HS-5 (cell line): ENCODE measurements at regions not wholly inside any gene's neighbourhood (a gene's known extent, or its start where the extent isn't known, plus 50 kb on each side); places are given as distances from the start of the nearest gene placed in this dataset.

ENCODE experiments used
- DNase-seq: peaks from one replicate; pipeline ENCODE4 v3.0.0-alpha.2; 2012; ENCODE audit warnings: low read depth

- no peak for DNase-seq
Observed at GRCh38 chr1:9419369-9420041, 119.8 kb upstream of the SLC25A33 start.

GRCh38 chr1:9420835-9421532, 118.3 kb upstream of the SLC25A33 start:
- DNase-seq: no peak

- DNase-seq: no peak
Observed at GRCh38 chr1:9421533-9421873, 117.8 kb upstream of the SLC25A33 start.

GRCh38 chr1:9422321-9422720, 116.9 kb upstream of the SLC25A33 start:
- no peak for DNase-seq

- DNase-seq: no peak
Observed at GRCh38 chr1:9422911-9423505, 116.3 kb upstream of the SLC25A33 start.

- DNase-seq: no peak
Observed at GRCh38 chr1:9424261-9424660, 115.0 kb upstream of the SLC25A33 start.

GRCh38 chr1:9425859-9426258, 113.4 kb upstream of the SLC25A33 start:
- no peak for DNase-seq

GRCh38 chr1:9426291-9426711, 113.0 kb upstream of the SLC25A33 start:
- no peak for DNase-seq

GRCh38 chr1:9427388-9427787, 111.9 kb upstream of the SLC25A33 start:
- DNase-seq: no peak

GRCh38 chr1:9428601-9429341, 110.5 kb upstream of the SLC25A33 start:
- DNase-seq: peak; percentile 98

- no peak for DNase-seq
Observed at GRCh38 chr1:9429342-9429711, 109.9 kb upstream of the SLC25A33 start.

- no peak for DNase-seq
Observed at GRCh38 chr1:9434247-9435152, 104.8 kb upstream of the SLC25A33 start.

GRCh38 chr1:9435153-9435636, 104.1 kb upstream of the SLC25A33 start:
- no peak for DNase-seq

GRCh38 chr1:9435854-9436640, 103.2 kb upstream of the SLC25A33 start:
- no peak for DNase-seq

GRCh38 chr1:9437961-9438430, 101.3 kb upstream of the SLC25A33 start:
- no peak for DNase-seq

GRCh38 chr1:9438431-9439073, 100.7 kb upstream of the SLC25A33 start:
- peak; percentile 74 for DNase-seq

GRCh38 chr1:9439074-9439761, 100.0 kb upstream of the SLC25A33 start:
- no peak for DNase-seq

GRCh38 chr1:9440261-9440660, 99.0 kb upstream of the SLC25A33 start:
- DNase-seq: no peak

- DNase-seq: no peak
Observed at GRCh38 chr1:9440763-9441194, 98.5 kb upstream of the SLC25A33 start.
